Parathyroid adenoma (tissue), 2 donors: ENCODE measurements at regions not wholly inside any gene's neighbourhood (a gene's known extent, or its start where the extent isn't known, plus 50 kb on each side); places are given as distances from the start of the nearest gene placed in this dataset.

Source experiments
- H2AFZ ChIP-seq: fragments of 300-600 bp; sonication (generic); one replicate; pipeline ENCODE4 v1.7.0; 2017; ENCODE audit warnings: antibody characterized with exemption, mild to moderate bottlenecking
- H3K27ac ChIP-seq: fragments of 300-600 bp; sonication (generic); one replicate; pipeline ENCODE4 v1.7.0; 2017
- H3K27me3 ChIP-seq: fragments of 300-600 bp; sonication (generic); one replicate; pipeline ENCODE4 v1.7.0; 2017; ENCODE audit warnings: low read length; ENCODE audit not compliant: control insufficient read depth, insufficient read depth
- H3K36me3 ChIP-seq: fragments of 300-600 bp; sonication (generic); one replicate; pipeline ENCODE4 v1.7.0; 2017; ENCODE audit warnings: low read length; ENCODE audit not compliant: control insufficient read depth, insufficient read depth
- H3K4me1 ChIP-seq: fragments of 300-600 bp; sonication (generic); one replicate; pipeline ENCODE4 v1.7.0; 2017; ENCODE audit warnings: control low read depth
- H3K4me2 ChIP-seq: fragments of 300-600 bp; sonication (generic); one replicate; pipeline ENCODE4 v1.7.0; 2017; ENCODE audit warnings: low read length
- H3K4me3 ChIP-seq: fragments of 300-600 bp; sonication (generic); one replicate; pipeline ENCODE4 v1.7.0; 2017; ENCODE audit warnings: low read depth, low read length
- H3K79me2 ChIP-seq: fragments of 300-600 bp; sonication (generic); one replicate; pipeline ENCODE4 v1.7.0; 2017; ENCODE audit warnings: control low read depth
- H3K9ac ChIP-seq: fragments of 300-600 bp; sonication (generic); one replicate; pipeline ENCODE4 v1.7.0; 2017; ENCODE audit warnings: mild to moderate bottlenecking
- H3K9me3 ChIP-seq: fragments of 300-600 bp; sonication (generic); one replicate; pipeline ENCODE4 v1.7.0; 2017; ENCODE audit warnings: low read length; ENCODE audit not compliant: control insufficient read depth
- CTCF ChIP-seq: fragments of 300-600 bp; sonication (generic); IDR thresholded peaks from one replicate; pipeline ENCODE4 v1.7.0; 2017; ENCODE audit warnings: antibody characterized with exemption, mild to moderate bottlenecking
- donor health status: primary hyperparathyroidism.

GRCh38 chr6:145506565-145506964 is 228.8 kb downstream of the EPM2A start:
- Histone ChIP-seq H3K79me2 (no peaks in the 10 kb centered on the region), H3K36me3 (no peaks in the 10 kb centered on the region), H3K4me3 (no peak overlapping the region), H2AFZ (no peak overlapping the region), H3K4me1 (no peaks in the 10 kb centered on the region), H3K4me2 (no peak overlapping the region), H3K27ac (no peak overlapping the region), H3K27me3 (no peaks in the 10 kb centered on the region), H3K9me3 (no peaks in the 10 kb centered on the region), H3K9ac (no peak overlapping the region)
- no peak for TF ChIP-seq CTCF

GRCh38 chr6:145507239-145507638 is 228.1 kb downstream of the EPM2A start:
- Histone ChIP-seq H3K4me3 (no peak overlapping the region), H3K9ac (no peak overlapping the region), H3K36me3 (no peaks in the 10 kb centered on the region), H3K9me3 (no peaks in the 10 kb centered on the region), H3K79me2 (no peaks in the 10 kb centered on the region), H3K4me2 (no peak overlapping the region), H2AFZ (no peak overlapping the region), H3K27ac (no peak overlapping the region), H3K4me1 (no peaks in the 10 kb centered on the region), H3K27me3 (no peaks in the 10 kb centered on the region)
- TF ChIP-seq CTCF, result no peak

- no peaks in the 10 kb centered on the region for H3K9me3 ChIP-seq
- TF ChIP-seq CTCF, result no peak
- no peaks in the 10 kb centered on the region for H3K4me1 ChIP-seq
- no peak overlapping the region for H3K27ac ChIP-seq
- no peaks in the 10 kb centered on the region for H3K79me2 ChIP-seq
- no peak overlapping the region for H3K4me3 ChIP-seq
- no peak overlapping the region for H3K9ac ChIP-seq
- H3K27me3 ChIP-seq, result no peaks in the 10 kb centered on the region
- no peak overlapping the region for H2AFZ ChIP-seq
- H3K4me2 ChIP-seq, result no peak overlapping the region
- H3K36me3 ChIP-seq, result no peaks in the 10 kb centered on the region
Observed at GRCh38 chr6:145508107-145508506, 227.2 kb downstream of the EPM2A start.

DNA sequence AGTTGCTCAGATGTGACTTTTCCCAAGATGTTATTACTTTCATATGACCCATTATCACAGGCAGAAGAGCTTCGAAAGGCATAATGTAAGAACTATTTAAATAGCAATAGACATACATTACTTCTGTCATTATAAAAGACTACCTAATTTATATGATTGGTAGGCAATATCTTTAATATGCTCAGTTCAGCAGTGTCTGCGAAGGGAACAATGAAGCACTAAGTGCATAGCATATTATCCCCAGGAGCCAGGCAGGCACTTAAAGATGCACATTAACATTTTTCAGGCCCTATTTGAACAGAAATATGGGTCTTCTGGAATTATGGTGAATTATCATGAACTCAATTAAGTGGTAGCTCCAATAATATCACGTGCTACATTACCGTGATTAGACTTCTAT is 217.8 kb downstream of the EPM2A start:
- no peak overlapping the region for H3K4me3 ChIP-seq
- H2AFZ ChIP-seq, result no peak overlapping the region
- H3K9ac ChIP-seq, result no peak overlapping the region
- no peaks in the 10 kb centered on the region for H3K9me3 ChIP-seq
- no peak overlapping the region for H3K4me2 ChIP-seq
- TF ChIP-seq CTCF, result no peak
- no peaks in the 10 kb centered on the region for H3K79me2 ChIP-seq
- H3K4me1 ChIP-seq, result no peaks in the 10 kb centered on the region
- no peak overlapping the region for H3K27ac ChIP-seq
- no peaks in the 10 kb centered on the region for H3K27me3 ChIP-seq
- H3K36me3 ChIP-seq, result no peaks in the 10 kb centered on the region

- Histone ChIP-seq H3K27ac (no peak overlapping the region), H3K9me3 (no peaks in the 10 kb centered on the region), H3K9ac (no peak overlapping the region), H3K79me2 (no peaks in the 10 kb centered on the region), H3K27me3 (no peaks in the 10 kb centered on the region), H3K4me2 (no peak overlapping the region), H3K4me1 (no peaks in the 10 kb centered on the region), H2AFZ (no peak overlapping the region), H3K4me3 (no peak overlapping the region), H3K36me3 (no peaks in the 10 kb centered on the region)
- no peak for TF ChIP-seq CTCF
Observed at GRCh38 chr6:145525038-145525437, 210.3 kb downstream of the EPM2A start.
